ENCODE measurements at regions not wholly inside any gene's neighbourhood (a gene's known extent, or its start where the extent isn't known, plus 50 kb on each side); places are given as distances from the start of the nearest gene placed in this dataset.

DNA sequence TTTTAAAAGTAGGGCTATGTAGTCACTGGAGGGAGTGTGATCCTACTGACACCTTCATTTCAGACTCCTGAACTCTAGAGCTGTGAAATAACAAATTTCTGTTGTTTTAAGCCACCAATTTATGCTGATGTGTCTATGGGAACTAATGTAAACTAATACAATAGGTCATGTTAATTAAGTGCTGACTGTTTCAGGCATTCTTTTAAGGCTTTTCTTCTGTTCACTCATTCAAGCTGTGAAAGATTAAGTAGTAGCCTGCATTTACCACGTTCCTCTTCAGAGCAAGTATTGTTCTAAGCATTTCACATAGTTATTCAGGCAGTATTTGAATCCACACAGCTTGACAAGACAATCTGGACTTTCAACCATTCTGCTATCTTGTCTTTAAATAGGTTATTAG lies 1135.0 kb downstream of the SLITRK1 start:
- in situ Hi-C loops (cut with HindIII; ENCODE audit: low sequenced_read_pairs), result no loop called here

DNA sequence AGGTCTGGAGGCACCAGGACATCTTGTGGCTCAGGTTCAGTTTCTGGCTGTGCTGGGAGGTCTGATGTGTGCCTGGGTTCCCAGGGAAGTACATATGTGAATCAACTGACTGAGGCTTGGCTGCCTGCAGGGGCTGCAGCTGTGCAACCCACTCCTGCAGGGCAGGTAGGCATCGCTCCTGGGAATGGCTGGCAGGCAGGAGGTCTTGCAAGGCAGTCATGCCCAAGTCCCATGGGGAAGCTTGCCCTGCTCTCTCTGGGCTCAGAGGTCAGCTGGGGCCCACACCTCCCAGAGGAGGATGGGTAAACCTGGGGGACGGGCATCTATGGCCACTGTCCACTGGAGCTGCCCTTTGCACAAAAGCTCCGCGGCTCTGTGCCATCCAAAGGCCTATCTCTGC lies 1141.8 kb downstream of the SLITRK1 start:
- in situ Hi-C loops (cut with HindIII; ENCODE audit: low sequenced_read_pairs), result no loop called here

DNA sequence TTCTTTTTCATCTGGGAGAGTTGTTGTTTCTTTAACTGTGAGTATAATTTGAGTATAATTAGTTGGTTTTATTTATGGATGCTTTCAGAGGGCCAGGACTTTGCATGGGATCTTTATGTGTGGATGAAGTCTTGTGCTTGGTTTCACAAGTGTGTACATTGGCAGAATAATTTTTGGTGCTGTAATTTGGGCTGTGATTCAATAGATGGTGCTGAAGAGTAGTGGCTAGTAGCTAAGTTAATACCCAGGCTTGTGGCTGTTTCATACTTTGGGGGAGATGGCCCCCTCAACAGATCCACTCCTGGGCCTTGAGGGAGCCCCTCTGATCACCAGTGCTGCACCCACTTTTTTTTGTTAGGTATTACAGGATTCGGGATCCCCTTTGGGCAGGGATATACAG lies 1142.4 kb downstream of the SLITRK1 start:
- in situ Hi-C loops (cut with HindIII; ENCODE audit: low sequenced_read_pairs), result no loop called here

DNA sequence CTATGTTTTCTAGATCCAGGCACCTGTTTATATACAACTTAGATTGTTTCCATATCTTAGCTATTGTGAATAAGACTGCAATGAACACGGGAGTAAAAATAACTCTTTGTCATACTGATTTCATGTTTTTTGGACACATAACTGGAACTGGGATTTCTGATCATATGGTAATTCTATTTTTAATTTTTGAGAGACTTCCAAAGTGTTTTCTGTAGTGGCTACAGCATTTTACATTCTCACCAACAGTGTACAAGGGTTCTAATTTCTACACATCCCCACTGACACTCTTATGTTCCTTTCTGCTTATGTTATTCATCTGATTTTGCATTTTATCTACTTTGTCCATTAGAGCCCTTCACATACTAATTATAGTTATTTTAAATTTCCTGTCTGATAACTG lies 1152.9 kb downstream of the SLITRK1 start:
- in situ Hi-C loops (cut with HindIII; ENCODE audit: low sequenced_read_pairs), result no loop called here

DNA sequence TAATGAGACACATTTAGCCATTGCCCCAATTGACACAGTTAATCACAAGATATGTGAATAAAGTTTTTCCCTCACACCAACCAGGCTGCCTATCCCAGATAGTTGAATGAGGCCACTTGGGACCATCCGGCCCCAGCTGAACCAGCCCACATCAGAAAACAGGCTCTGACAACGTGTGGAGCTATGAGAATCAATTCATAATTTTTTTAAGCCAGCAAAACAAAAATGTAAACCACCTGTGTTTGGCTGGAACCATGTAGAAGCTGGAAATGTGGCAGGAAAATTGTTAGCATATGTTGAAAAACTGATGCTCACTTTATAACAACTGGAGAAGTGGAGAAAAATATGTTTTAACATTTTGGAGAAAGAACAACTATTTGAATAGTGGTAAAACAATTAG lies 1161.3 kb downstream of the SLITRK1 start:
- in situ Hi-C loops (cut with HindIII; ENCODE audit: low sequenced_read_pairs), result no loop called here

DNA sequence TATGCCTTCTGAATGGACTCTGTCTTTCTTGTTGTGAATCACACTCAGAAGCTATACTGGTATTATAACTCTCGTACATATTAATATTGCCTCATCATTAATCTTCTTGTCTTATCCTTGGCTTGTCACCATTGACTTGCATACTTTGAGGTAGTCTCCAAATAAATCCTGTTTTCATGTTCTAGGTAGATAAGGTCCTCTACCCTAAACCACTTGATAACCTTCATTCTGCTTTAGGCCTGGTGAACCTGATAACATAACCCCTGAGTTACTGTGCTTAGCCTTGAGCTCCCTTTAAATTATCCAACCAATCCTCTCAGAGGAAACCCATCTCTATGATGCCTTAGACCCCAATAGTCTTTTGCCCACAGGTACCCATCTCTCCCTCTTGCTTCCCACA lies 1162.3 kb downstream of the SLITRK1 start:
- in situ Hi-C loops (cut with HindIII; ENCODE audit: low sequenced_read_pairs), result no loop called here

DNA sequence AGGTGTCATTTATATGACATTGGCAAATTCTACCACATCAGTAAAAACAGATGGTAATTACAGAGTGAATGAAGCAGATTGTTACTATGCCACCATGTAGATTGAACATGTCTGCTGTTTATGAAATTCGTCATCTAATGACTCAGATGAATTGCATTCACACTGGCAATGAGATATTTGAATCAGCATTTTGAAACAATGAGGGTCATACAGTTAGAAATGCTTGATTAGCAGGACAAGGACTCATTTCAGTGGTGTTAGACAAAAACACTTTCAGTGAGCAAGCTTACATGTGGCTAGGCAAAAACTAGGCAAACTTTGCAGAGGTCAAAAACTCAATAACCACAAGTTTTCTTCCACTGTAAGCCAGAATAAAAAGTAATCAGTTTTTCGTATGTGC lies 1165.0 kb downstream of the SLITRK1 start:
- in situ Hi-C loops (cut with HindIII; ENCODE audit: low sequenced_read_pairs), result no loop called here

DNA sequence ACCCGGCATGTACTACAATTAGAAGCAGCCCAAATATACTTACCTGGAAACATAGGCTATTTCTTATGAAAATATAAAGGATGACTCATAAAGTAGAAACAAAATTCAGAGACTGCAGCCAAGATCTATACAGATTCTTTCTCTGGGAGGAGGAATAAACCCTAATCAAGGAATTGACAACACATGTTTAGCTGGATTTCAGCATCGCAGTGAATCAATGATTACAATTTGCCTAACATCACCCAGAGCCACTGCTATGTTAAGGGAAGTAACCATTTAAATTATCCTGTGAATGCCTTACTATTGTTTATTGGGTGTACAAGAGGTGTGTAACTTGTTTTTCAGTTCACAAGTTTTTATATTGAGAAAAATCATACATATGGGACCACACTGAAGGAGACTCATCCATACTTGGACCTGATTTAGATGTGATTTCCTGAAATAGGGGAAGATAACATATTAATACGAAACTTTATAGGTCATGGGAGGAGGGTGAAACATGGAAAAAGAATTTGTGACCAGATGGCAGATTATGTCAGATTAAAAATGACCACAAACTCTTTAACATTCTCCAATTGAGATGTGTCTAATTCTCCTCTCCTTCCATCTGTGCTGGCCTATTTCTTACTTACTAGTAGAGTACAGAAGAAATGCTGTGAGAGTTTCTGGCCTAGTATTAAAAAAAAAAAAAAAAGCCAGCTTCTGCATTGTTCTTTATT lies 1168.4 kb downstream of the SLITRK1 start:
- in situ Hi-C loops (cut with HindIII; ENCODE audit: low sequenced_read_pairs), result no loop called here

DNA sequence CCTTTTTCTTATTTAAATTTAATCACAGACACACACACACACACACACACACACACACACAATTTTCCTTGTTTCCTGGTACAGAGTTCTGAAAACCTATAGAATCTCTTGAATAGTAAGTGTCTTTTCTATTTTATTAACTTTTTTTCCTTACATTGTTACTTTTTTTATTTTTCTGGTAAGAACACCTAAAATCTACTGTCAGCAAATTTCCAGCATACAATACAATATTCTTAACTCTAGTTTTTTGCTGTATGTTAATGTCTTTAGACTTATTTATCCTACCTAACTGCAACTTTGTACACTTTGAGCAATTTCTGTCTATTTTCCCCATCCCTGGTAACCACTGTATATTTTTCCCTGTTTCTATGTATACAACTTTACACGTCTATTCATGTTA lies 1179.8 kb downstream of the SLITRK1 start:
- in situ Hi-C loops (cut with HindIII; ENCODE audit: low sequenced_read_pairs), result no loop called here

DNA sequence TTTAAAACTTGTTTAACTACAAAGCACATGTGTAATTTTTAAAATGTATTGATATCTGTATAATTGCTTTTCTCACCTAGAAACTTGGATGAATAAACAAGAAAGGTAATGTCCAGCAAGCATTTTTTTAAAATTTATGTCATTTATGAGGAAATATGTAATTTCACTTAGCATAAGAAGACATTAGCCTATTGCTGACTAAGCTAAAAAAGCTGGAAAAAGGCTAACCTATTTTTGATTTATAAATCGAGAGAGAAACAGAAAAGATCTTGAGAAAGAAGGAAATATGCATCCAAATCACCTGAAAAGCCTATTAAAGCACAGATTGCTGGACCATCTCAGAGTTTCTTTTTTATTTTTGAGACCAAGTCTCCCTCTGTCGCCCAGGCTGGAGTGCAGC lies 1181.3 kb downstream of the SLITRK1 start:
- in situ Hi-C loops (cut with HindIII; ENCODE audit: low sequenced_read_pairs), result no loop called here

DNA sequence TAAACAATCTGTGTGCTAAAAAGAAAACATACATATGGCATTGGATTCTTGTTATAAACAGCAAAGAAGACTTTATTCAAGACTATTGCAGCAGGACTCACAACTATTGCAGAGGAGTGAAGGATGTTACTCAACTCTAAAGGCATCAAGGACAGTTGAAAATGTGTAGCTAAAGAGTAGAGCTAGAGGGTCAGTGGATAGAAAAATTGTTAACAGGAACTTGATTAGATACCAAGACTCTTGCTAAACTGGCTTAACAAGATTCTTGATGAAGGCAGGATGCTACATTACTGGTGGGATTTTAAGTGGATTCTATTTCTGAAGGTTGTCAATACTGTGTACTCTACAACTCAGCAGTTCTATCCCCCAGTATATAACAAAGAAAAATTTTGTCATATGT lies 1183.3 kb downstream of the SLITRK1 start:
- in situ Hi-C loops (cut with HindIII; ENCODE audit: low sequenced_read_pairs), result no loop called here

DNA sequence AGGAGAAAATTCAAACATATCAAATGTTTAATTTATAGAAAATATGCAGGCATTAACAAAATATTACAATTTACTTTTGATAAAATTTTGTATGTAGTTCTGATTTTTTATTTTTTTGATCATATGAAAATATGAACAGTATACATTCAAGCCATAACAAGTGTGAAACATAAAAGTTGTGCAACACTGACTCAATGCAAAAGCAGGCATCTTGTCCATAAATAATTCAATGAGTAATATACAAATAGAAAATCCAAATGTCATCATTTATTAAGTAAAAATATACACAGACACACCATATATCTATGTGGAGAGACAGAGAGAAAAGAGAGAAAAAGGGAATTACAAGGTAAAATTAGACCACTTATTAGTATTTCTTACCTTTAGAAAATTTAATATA lies 1183.9 kb downstream of the SLITRK1 start:
- in situ Hi-C loops (cut with HindIII; ENCODE audit: low sequenced_read_pairs), result no loop called here

DNA sequence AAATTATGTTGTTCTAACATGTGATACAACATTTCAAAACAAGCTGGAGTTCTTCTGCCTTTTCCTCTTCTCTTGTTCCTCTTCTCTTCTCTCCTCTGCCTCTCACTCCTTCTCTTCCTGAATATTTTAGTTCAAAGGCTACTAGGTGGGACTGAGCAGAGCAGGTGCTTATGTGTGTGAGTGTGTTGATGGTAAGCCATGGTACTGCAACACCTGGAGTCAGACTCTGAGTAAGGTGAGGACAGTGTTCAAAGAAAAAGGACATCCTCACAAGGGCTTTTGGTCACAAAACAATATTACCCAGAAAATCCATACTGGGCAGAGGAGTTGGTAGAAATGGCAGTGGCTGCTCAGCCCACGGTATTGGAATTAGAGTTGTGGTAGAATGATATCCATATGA lies 1188.7 kb downstream of the SLITRK1 start:
- in situ Hi-C loops (cut with HindIII; ENCODE audit: low sequenced_read_pairs), result no loop called here

DNA sequence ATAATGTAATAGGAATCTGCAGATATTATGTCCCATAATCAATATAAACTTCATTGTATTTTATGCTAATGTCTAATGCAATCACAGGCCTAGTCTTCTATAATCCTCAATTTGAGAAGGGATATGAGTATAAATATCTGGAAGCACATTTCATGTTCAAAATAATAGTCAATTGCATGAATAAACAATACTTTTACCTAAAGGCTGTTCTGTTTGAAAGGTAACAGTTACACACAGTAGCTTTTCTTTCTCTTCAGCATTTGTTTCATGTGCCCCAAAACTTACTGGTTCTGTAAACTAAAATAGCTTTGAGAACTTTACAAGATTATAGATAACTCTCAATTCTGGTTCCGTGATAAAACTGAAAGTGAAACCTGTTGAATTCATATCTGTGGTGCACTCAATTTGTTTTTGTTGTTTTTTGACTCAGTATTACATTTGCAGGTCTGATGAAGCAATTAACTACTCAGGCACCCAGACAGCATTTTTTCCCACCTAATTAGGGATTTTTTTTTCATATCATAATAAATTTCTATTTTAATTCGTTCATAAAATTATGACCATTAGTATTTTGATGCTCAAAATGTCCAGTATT lies 1193.8 kb downstream of the SLITRK1 start:
- in situ Hi-C loops (cut with HindIII; ENCODE audit: low sequenced_read_pairs), result no loop called here

DNA sequence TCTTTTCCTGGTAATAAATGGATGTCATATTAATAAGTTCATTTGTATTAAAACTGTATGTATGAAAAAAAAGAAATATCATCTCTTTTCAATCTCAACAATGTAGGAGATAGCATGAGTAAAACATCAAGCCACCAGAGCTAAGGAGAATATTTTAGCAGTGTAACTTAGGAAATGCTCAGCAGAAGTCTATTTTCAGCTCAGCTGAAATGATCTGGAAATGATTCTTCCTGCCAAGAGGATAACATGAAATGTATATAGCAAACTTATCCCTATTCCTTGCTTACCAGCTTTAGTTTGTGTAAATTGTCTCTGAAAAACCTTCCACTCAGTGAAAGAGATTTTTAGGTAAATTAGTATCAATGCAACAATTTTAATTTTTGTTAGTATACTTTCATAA lies 1194.4 kb downstream of the SLITRK1 start:
- in situ Hi-C loops (cut with HindIII; ENCODE audit: low sequenced_read_pairs), result no loop called here

DNA sequence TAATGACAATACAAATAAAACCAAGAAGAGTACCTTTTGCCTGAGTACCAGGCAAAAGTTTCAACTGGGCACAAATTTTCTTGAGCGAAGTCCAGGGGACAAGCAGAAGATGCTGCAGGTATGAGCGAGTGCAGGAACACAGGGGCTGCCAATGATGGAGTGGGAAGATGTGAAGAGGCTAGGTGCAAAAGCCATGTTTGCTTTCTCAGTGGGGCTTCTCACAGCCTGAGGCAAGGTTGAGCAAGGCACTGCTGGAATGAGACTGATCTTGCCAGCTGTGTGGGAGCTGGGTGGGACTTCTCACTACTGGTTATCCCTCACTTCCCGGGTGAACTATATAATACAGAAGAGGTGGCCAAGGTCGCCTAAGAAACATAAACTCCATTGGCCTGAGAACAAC lies 1200.7 kb downstream of the SLITRK1 start:
- in situ Hi-C loops (cut with HindIII; ENCODE audit: low sequenced_read_pairs), result no loop called here

DNA sequence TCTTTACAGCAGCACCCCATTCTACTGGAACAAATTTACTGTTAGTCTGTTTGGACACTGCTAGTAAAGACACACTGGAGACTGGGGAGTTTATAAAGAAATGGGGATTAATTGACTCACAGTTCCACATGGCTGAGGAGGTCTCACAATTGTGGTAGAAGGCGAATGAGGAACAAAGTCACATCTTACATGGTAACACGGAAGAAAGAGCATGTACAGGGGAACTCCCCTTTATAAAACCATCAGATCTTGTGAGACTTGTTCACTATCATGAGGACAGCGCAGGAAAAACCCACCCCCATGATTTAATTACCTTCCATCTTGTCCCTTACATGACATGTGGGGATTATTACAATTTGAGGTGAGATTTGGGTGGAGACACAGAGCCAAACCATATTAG lies 1204.2 kb downstream of the SLITRK1 start:
- in situ Hi-C loops (cut with HindIII; ENCODE audit: low sequenced_read_pairs), result no loop called here

DNA sequence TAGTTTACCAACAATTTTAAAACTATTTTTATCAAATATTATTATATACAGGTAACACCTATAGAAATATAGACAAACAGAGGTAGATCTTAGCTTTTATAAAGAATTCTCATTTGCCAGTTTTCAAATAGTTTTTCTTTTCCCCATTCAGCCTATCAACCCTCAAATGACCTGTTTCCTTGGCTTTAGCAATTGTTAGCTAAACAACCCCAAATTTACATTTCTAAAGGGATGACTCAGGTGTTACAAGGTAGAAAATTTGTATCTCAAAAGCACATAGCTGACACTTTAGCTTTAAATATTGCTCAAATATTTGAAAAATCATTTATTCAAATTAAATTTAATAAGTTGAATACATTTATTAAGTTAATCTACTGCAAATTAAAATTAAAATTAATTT lies 1207.2 kb downstream of the SLITRK1 start:
- in situ Hi-C loops (cut with HindIII; ENCODE audit: low sequenced_read_pairs), result no loop called here

DNA sequence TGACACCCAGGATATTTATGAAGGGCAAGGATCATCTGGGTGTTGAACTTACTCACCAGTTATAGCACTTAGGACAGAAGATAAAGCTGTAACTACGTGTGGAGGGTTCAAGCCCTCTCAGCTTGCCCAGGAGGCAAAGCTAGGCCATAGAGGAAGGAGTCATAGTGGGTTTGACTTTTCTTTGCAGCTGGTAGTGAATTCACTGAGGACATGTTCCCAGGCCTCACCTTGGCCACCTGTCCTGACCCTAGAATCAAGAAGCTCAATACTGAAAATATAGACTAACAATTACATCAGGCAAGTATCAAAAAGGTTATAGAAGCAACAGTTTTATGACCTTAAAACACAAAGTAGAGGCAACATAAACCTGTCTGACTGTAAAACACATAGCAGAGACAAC lies 1207.7 kb downstream of the SLITRK1 start:
- in situ Hi-C loops (cut with HindIII; ENCODE audit: low sequenced_read_pairs), result no loop called here

DNA sequence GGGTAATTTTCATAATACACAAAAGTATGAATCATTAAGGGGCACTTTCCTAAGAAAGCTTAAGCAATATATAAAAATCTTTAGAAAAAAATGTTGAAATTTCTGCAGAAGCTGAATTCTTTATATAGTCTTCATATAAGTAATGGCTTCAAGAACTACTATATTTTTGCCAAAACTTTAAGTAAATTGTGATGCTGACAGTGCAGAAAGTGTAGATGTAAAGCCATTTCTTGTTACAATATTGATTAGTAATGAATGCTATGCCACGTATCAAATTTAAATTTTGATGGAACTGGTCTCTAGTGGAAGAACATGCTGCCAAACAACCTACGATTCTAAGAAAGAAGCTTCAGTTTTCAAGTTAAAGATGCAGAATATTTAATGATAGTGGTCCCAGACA lies 1210.0 kb downstream of the SLITRK1 start:
- in situ Hi-C loops (cut with HindIII; ENCODE audit: low sequenced_read_pairs), result no loop called here

DNA sequence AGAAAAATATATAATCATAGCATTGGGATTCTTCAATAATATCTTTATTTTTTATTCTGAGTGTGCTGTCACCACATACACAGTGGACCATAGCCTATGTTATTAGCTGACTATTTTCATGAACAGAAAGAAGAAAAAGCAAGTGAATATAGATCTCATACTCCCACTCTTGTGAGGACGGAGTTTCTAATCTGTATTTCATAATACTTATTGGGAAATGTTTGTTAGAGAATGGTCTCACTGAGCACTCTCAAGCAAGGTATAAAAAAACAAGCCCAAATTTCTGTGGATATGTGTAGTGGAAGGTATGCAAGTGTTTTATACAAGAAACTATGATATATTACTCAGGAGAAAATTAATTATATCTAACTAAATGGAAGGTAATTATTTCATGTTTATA lies 1218.1 kb downstream of the SLITRK1 start:
- in situ Hi-C loops (cut with HindIII; ENCODE audit: low sequenced_read_pairs), result no loop called here

DNA sequence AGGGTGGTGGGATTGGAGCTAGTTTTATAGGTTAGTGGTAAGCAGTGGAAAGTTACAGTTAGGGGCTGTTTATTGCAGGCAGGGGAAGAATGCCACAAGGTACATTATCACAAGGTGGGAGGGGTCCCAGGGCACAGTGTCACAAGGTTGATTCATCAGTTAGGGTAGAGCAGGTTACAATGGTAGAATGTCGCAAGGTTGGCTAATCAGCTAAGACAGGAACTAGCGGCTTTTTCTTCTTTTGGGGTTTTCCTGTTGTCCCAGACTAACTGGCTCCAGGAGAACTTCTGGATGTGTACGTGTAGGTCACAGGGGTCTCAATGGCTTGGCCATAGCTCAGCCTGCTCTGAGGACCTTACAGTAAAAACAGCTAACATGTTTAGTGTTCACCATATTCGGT lies 1221.1 kb downstream of the SLITRK1 start:
- in situ Hi-C loops (cut with HindIII; ENCODE audit: low sequenced_read_pairs), result no loop called here

DNA sequence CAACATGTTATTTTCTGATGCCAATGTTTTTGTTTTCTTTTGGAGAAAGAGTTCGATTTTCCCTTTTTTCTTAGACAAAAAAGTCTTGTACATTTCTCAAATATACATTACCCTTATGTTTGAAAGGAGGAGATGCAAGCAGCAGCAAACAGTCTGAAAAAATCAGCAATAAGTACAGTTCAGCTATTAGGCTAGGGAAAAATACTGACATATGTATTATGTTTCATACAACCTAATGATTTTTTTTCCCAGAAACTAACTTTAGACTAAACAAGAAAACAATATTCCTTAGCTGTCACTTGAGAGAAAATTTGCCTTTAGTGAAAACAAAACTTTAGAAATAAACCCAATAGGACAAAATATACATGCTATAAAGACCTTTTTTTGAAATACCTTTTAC lies 1223.5 kb downstream of the SLITRK1 start:
- in situ Hi-C loops (cut with HindIII; ENCODE audit: low sequenced_read_pairs), result no loop called here

Measured in endothelial cell of hepatic sinusoid (primary cell).